K562 (cell line): ENCODE measurements at regions not wholly inside any gene's neighbourhood (a gene's known extent, or its start where the extent isn't known, plus 50 kb on each side); places are given as distances from the start of the nearest gene placed in this dataset.

Experiments
- ATAC-seq: fragments of 200-7000 bp; cut with Tn5 transposase; 3 replicates; pipeline ENCODE4 v1.9.1; 2020; ENCODE audit warnings: moderate library complexity
- BruUV-seq: library from RNA; stranded (reverse); fragments of 400-500 nt; replicated peaks from 2 replicates; lab custom pipeline; 2021; lab: Mats Ljungman, UMichigan
- CTCF ChIA-PET: fragments of 300-600 bp; formaldehyde crosslinking; extraction: SDS; loops from one replicate; lab custom pipeline; 2021; ENCODE audit warnings: low intra/inter-chr PET ratio; lab: Yijun Ruan, JAX
- POLR2A ChIA-PET: fragments of 300-600, 350-650 bp; sonication (Branson Sonifier 250); formaldehyde crosslinking; extraction: SDS; loops from one replicate; lab custom pipeline; 2021; ENCODE audit warnings: antibody characterized with exemption, inconsistent platforms; lab: Yijun Ruan, JAX
- DNase-seq, 4 experiments: peaks; one replicate each; pipeline versions ENCODE4 v3.0.0 to v3.0.0-alpha.2; 2011 to 2018; ENCODE audit warnings: low spot score in 3 of 4, mixed read lengths in 3 of 4; ENCODE audit errors: extremely low read depth in 1 of 4
- FAIRE-seq: peaks from 2 replicates; lab custom pipeline; 2011; peaks lifted over from hg19 to GRCh38; lab: Jason Lieb, UNC
- H2AFZ ChIP-seq: 2 replicates; pipeline ENCODE4 v1.6.0; 2011; ENCODE audit warnings: low read depth, low read length, control low read depth, inconsistent platforms
- H3K27ac ChIP-seq: fragments of 200-600 bp; 3 replicates; pipeline ENCODE4 v1.8.0; 2011; ENCODE audit warnings: low read depth, mild to moderate bottlenecking, control low read depth, inconsistent platforms, low read length, moderate library complexity, mixed read lengths; ENCODE audit errors: extremely low read depth
- H3K27me3 ChIP-seq, 2 experiments: fragments of 300-600 bp in 1 of 2; 2 replicates in 1 of 2; 3 replicates in 1 of 2; pipeline versions ENCODE4 v1.6.0 to v1.8.0; 2011; ENCODE audit warnings: inconsistent platforms in 2 of 2, low read length in 2 of 2, mild to moderate bottlenecking in 1 of 2, mixed read lengths in 1 of 2, moderate library complexity in 1 of 2; ENCODE audit not compliant: control insufficient read depth in 2 of 2, insufficient read depth in 2 of 2
- H3K36me3 ChIP-seq: fragments of 300-600 bp; 3 replicates; pipeline ENCODE4 v1.8.0; 2011; ENCODE audit warnings: mild to moderate bottlenecking, low read length, inconsistent platforms; ENCODE audit not compliant: control insufficient read depth, insufficient read depth
- H3K4me1 ChIP-seq, 2 experiments: fragments of 200-600 bp in 1 of 2; replicated peaks in 1 of 2; 2 replicates in 1 of 2; 3 replicates in 1 of 2; pipeline versions ENCODE4 v1.5.1 to v1.8.0; 2011; ENCODE audit warnings: inconsistent platforms in 2 of 2, low read length in 2 of 2, mild to moderate bottlenecking in 1 of 2, mixed read lengths in 1 of 2, moderate library complexity in 1 of 2; ENCODE audit not compliant: control insufficient read depth in 2 of 2, insufficient read depth in 2 of 2
- H3K4me2 ChIP-seq: 2 replicates; pipeline ENCODE4 v1.6.1; 2011; ENCODE audit warnings: low read length, control low read depth, inconsistent platforms, mixed read lengths; ENCODE audit not compliant: insufficient read depth
- H3K4me3 ChIP-seq: fragments of 200-600 bp; sonication (generic), shearing (Covaris generic); 2 replicates; pipeline ENCODE4 v1.5.1; 2016; ENCODE audit warnings: control low read depth, inconsistent platforms
- H3K79me2 ChIP-seq: fragments of 200-600 bp; 3 replicates; pipeline ENCODE4 v1.8.0; 2011; ENCODE audit warnings: low read length, inconsistent platforms; ENCODE audit not compliant: control insufficient read depth, insufficient read depth
- H3K9ac ChIP-seq, 2 experiments: 2 replicates each; pipeline versions ENCODE4 v1.6.0 to v1.6.1; 2011; ENCODE audit warnings: low read depth in 2 of 2, low read length in 2 of 2, control low read depth in 1 of 2, inconsistent platforms in 1 of 2, mild to moderate bottlenecking in 1 of 2, mixed read lengths in 1 of 2; ENCODE audit not compliant: insufficient read depth in 1 of 2
- H3K9me1 ChIP-seq: one replicate; pipeline ENCODE4 v1.6.0; 2011; ENCODE audit warnings: inconsistent platforms, mild to moderate bottlenecking, low read length, moderate library complexity; ENCODE audit not compliant: control insufficient read depth, insufficient read depth
- H3K9me3 ChIP-seq: replicated peaks from 2 replicates; pipeline ENCODE4 v1.5.1; 2011; ENCODE audit warnings: low read depth, low read length, inconsistent platforms; ENCODE audit not compliant: control insufficient read depth, insufficient read depth
- H4K20me1 ChIP-seq: replicated peaks from 2 replicates; pipeline ENCODE4 v1.6.1; 2011; ENCODE audit warnings: low read length, inconsistent platforms, mixed read lengths; ENCODE audit not compliant: control insufficient read depth, insufficient read depth
- ASH1L ChIP-seq: fragments of 450-650 bp; IDR thresholded peaks from 2 replicates; pipeline ENCODE4 v1.6.1; 2018; ENCODE audit warnings: borderline replicate concordance, mild to moderate bottlenecking, low read depth; ENCODE audit not compliant: partially characterized antibody
- HEY1 ChIP-seq: fragments of 250-450 bp; sonication (Bioruptor Pico); IDR thresholded peaks from 2 replicates; pipeline ENCODE4 v1.5.0; 2020; ENCODE audit warnings: mild to moderate bottlenecking, moderate library complexity, borderline replicate concordance
- ILF3 ChIP-seq: fragments of 450-650 bp; IDR thresholded peaks from 2 replicates; pipeline ENCODE4 v1.6.1; 2018; ENCODE audit warnings: antibody characterized with exemption, mild to moderate bottlenecking, moderate library complexity, borderline replicate concordance
- JUN ChIP-seq, 2 experiments: sonication (generic) in 1 of 2; formaldehyde crosslinking in 1 of 2; IDR thresholded peaks; 2 replicates each; pipeline versions ENCODE4 v1.6.1 to v1.8.0; 2012 to 2022; ENCODE audit warnings: borderline replicate concordance in 2 of 2, mild to moderate bottlenecking in 2 of 2, improper control_type of control experiment in 1 of 2, low read depth in 1 of 2, low read length in 1 of 2, missing genetic modification reagents in 1 of 2
- PHB ChIP-seq: fragments of 250-450 bp; sonication (Bioruptor Pico); IDR thresholded peaks from 2 replicates; pipeline ENCODE4 v1.5.0; 2021
- POLR2B ChIP-seq: fragments of 450-650 bp; IDR thresholded peaks from 2 replicates; pipeline ENCODE4 v1.6.1; 2018; ENCODE audit warnings: low read depth; ENCODE audit not compliant: partially characterized antibody
- POLR3A ChIP-seq: IDR thresholded peaks from 2 replicates; pipeline ENCODE4 v1.6.1; 2011; ENCODE audit warnings: borderline replicate concordance, mild to moderate bottlenecking, moderate library complexity; ENCODE audit not compliant: insufficient read length, insufficient read depth; ENCODE audit errors: extremely low read depth
- PPARD ChIP-seq: fragments of 250-450 bp; sonication (Bioruptor Pico); IDR thresholded peaks from 2 replicates; pipeline ENCODE4 v1.8.0; 2022; ENCODE audit warnings: inconsistent platforms, mild to moderate bottlenecking, moderate library complexity
- TOE1 ChIP-seq, 2 experiments: fragments of 450-650 bp in 1 of 2; sonication (generic) in 1 of 2; formaldehyde crosslinking in 1 of 2; IDR thresholded peaks; 2 replicates each; pipeline versions ENCODE4 v1.7.1 to v1.8.0; 2016 to 2022; ENCODE audit warnings: borderline replicate concordance in 2 of 2, mild to moderate bottlenecking in 2 of 2, antibody characterized with exemption in 1 of 2, inconsistent platforms in 1 of 2, low read depth in 1 of 2, missing genetic modification reagents in 1 of 2, moderate library complexity in 1 of 2
- ZBTB8A ChIP-seq: fragments of 450-650 bp; IDR thresholded peaks from 2 replicates; pipeline ENCODE4 v1.6.1; 2018; ENCODE audit warnings: mild to moderate bottlenecking, moderate library complexity; ENCODE audit not compliant: partially characterized antibody
- ZNF57 ChIP-seq: fragments of 450-650 bp; formaldehyde crosslinking; IDR thresholded peaks from 2 replicates; pipeline ENCODE4 v1.4.0; 2020; ENCODE audit warnings: mild to moderate bottlenecking, moderate library complexity
- in situ Hi-C: fragments of 300-500 bp; cut with MboI; formaldehyde crosslinking; loops from 4 replicates; pipeline ENCODE4 v1.15.0; 2018; ENCODE audit warnings: inconsistent platforms, mixed read lengths
- intact Hi-C: fragments of 100-400 bp; cut with micrococcal nuclease; formaldehyde crosslinking; loops from 2 replicates; pipeline ENCODE4 v1.14.2; 2022
- TF ChIP-seq, protein P1 (sequence below): sonication (generic); formaldehyde crosslinking; IDR thresholded peaks from 2 replicates; pipeline ENCODE4 v1.8.0; 2022; ENCODE audit warnings: mild to moderate bottlenecking, low read depth, missing genetic modification reagents
- TF ChIP-seq, protein P2 (sequence below), 2 experiments: fragments of 200-800 bp in 1 of 2; sonication (Bioruptor generic) in 1 of 2; sonication (generic) in 1 of 2; formaldehyde crosslinking in 1 of 2; IDR thresholded peaks in 1 of 2; conservative IDR thresholded peaks in 1 of 2; 2 replicates each; pipeline versions ENCODE4 v1.5.0 to v1.6.1; 2016 to 2020; ENCODE audit warnings: missing compliant biosample characterization in 1 of 2, missing genetic modification characterization in 1 of 2, missing genetic modification reagents in 1 of 2

DNA sequence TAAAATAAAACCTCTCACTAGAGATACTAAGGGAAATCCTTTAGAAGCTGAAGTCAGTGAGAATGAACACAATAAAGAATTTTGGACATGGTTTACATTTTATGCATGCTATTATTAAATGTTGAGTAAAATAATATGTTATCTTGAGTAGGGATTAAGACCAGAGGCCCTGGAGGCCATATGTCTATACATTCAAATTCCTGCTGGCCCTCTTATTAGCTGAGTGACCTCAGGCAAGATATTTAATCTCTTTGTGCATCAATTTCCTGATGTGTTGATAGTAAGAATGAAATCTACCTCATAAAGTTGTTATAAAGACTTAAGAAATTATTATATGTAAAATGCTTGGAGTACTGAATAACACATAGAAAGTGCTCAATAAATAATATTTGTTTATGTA, 281.1 kb upstream of the KLF4 start:
- Histone ChIP-seq H2AFZ (no peak overlapping the region), H3K27me3 (no peaks in the 10 kb centered on the region), H3K9me3 (peaks cover 4% of the 10 kb centered on the region), H3K27ac (no peak overlapping the region), H3K79me2 (no peaks in the 10 kb centered on the region), H3K4me1 (no peaks in the 10 kb centered on the region), H4K20me1 (no peaks in the 10 kb centered on the region), H3K36me3 (no peaks in the 10 kb centered on the region), H3K9me1 (no peaks in the 10 kb centered on the region), H3K4me3 (no peak overlapping the region)
- DNase-seq, result no peak
- no TSS peak for BruUV-seq
- intact Hi-C loops, result no loop called here
- no peak for ATAC-seq
- CTCF ChIA-PET, result no interaction called here
- in situ Hi-C loops, result no loop called here
- TF ChIP-seq ASH1L (no peak), ILF3 (no peak), HEY1 (CRISPR knock-in tag) (no peak), PHB (no peak), PPARD (CRISPR knock-in tag) (no peak), POLR3A (no peak), POLR2B (no peak), JUN (IDR thresholded peaks at IDR 0.05; ENCODE audit: borderline replicate concordance, low read depth, low read length) (no peak), JUN (CRISPR knock-in tag; IDR thresholded peaks at IDR 0.05; ENCODE audit: borderline replicate concordance) (no peak), TOE1 (IDR thresholded peaks at IDR 0.05; ENCODE audit: borderline replicate concordance) (no peak), TOE1 (CRISPR knock-in tag; IDR thresholded peaks at IDR 0.05; ENCODE audit: borderline replicate concordance, low read depth) (no peak), ZBTB8A (no peak), ZNF57 (CRISPR knock-in tag) (no peak)
- TF ChIP-seq, protein P1, sequence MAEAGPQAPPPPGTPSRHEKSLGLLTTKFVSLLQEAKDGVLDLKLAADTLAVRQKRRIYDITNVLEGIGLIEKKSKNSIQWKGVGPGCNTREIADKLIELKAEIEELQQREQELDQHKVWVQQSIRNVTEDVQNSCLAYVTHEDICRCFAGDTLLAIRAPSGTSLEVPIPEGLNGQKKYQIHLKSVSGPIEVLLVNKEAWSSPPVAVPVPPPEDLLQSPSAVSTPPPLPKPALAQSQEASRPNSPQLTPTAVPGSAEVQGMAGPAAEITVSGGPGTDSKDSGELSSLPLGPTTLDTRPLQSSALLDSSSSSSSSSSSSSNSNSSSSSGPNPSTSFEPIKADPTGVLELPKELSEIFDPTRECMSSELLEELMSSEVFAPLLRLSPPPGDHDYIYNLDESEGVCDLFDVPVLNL, result no peak
- TF ChIP-seq, protein P2, sequence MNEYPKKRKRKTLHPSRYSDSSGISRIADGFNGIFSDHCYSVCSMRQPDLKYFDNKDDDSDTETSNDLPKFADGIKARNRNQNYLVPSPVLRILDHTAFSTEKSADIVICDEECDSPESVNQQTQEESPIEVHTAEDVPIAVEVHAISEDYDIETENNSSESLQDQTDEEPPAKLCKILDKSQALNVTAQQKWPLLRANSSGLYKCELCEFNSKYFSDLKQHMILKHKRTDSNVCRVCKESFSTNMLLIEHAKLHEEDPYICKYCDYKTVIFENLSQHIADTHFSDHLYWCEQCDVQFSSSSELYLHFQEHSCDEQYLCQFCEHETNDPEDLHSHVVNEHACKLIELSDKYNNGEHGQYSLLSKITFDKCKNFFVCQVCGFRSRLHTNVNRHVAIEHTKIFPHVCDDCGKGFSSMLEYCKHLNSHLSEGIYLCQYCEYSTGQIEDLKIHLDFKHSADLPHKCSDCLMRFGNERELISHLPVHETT (CRISPR knock-in tag; conservative IDR thresholded peaks at IDR 0.05 in 1 of 2, IDR thresholded peaks at IDR 0.05 in 1 of 2), result no peak
- TF ChIP-seq, all 486 proteins: peak for 0
- Histone ChIP-seq H3K9ac (no peak overlapping the region), H3K4me2 (no peak overlapping the region)
- FAIRE-seq, result no peak
- POLR2A ChIA-PET, result interaction anchor here (1.1 kb wide), 1 partner anchor 10 kb away, joined by 8 read pairs; no protein-coding TSS in a partner anchor
